GM19023 (cell line): ENCODE measurements at regions not wholly inside any gene's neighbourhood (a gene's known extent, or its start where the extent isn't known, plus 50 kb on each side); places are given as distances from the start of the nearest gene placed in this dataset.

Experiments used
- ATAC-seq: cut with Tn5 transposase; IDR thresholded peaks from one replicate; pipeline ENCODE4 v1.9.1; 2021; ENCODE audit warnings: mild to moderate bottlenecking, moderate library complexity; ENCODE audit not compliant: unreplicated experiment

DNA sequence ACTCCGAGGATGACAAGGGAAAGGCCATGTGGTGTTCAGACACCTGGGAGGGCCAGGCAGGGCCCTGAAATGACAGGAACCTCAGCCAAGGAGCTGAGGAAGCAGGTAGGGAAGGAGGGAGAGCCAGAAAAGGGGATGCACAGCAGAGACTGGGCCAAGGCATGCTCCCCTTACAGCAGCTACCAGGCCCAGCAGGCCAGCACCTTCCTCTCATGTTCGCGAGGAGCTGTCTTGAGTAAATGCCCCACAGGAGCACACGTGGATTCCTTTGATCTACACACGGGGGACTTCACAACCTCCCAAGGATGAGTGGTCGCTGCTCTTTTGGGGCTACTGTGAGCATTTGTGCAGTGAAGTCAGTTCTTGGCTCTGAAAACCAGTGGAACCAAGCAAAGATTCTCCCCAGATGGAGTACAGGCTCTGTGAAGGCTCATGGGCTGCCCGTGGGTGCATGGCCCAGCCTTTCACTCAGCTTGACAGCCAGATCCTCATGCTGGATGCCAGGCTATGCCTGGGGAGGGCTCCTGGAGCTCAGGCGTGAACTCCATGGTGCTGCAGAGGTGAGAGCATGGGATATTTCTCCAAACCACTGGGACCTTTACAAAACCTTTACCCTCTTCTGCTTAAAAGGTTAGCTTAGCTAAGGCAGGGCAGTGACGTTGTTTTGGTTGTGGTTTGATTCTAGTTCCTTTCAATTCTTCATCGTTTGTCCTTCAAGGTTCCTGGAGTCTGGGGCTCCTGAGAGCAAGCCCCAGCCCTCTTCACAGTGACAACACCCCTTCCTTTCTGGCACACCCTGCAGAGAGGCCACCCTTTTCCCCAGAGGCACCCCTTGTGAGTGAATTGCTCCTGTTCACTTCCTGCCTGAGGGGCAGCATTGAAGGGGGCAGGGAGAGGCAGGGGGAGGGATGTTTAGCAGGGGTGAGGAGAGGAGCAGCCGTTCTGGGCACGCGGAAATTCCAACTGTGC, 74.2 kb upstream of the ZPBP start:
- ATAC-seq, result no peak

DNA sequence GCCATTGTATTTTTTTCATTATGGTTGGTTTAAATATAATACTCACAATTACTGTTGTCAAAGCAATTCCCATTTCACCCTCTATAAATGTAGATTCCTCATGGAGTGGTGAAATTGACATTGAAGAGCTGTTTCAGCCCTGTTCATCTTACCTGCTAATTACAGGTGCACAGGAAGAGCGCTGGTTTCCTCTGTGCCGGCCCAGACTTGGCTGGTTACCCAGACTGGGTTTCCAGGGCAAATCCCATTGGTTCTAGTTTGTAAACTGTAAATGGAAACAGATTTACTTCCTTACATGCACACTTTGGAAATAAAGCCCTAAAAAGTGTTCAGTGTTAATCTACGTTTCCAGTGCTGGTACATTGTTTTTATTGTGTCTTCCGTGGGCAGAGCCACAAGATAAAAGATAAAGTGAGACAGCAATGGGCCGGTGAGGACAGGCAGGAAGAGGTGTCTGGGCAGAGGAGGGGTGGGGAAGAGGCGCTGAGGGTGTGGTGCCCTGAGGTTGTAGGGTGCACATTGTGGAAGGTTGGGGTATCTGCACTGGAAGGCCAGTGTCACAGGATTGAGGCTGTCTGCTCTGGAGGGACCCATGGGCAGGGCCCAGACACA, 71.6 kb upstream of the ZPBP start:
- ATAC-seq, result no peak

DNA sequence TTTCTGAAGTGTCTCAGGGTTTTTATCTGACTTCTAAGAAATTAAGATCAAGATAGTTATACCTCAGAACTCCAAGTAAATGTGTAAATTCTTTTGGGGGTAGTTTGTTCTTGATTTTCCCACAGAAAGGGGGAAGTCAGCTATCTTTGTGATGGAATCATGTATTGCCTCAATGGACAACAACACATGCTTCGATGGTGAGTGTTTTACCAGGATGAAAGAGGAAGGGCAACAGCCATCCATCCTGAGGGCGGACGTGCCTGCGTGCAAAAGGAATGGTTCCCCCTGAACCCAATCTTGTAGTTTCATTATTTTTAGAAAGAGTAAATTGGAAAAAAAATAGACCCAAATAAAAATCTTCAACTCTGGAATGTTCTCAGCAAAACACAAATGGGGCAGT, 67.2 kb upstream of the ZPBP start:
- ATAC-seq, result no peak

DNA sequence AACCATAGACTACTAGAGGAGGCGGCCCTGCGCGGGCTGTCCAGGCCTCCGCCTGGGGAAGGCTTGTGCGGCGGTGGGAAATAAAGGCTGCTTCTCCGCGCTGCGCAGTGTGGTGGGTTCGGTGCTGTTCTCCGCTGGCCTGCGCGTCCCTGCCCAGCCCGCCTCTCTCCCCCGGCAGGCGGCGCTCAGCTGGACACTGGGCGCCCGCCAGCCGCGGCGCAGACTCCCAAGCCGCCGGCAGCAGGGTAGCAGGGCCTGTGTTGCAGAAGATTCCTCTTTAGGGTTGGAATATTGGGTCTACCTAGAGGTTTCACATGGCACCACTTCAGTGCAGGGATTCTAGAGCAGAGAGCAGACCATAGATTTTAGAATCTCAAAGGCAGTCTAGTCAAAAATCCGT, 66.1 kb upstream of the ZPBP start:
- no peak for ATAC-seq

DNA sequence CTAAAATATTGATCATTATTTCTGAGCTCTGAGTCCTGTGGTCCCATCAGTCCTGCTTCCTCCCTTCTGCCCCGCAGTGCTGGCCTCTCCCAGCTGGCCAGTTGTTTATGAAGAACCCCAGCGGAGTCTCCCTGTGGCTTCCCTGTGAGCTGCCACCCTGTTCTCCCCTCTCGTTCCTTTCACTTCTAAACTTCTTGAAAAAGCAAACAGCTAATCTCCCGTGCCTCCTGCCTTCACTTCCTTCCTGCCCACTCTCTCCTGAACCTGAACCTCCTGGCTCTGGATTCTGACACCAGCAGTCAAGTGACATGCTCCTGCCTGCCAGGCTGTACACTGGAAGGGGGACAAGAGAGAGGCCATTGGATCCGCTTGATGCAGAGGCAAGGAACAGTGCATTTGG, 63.7 kb upstream of the ZPBP start:
- no peak for ATAC-seq

DNA sequence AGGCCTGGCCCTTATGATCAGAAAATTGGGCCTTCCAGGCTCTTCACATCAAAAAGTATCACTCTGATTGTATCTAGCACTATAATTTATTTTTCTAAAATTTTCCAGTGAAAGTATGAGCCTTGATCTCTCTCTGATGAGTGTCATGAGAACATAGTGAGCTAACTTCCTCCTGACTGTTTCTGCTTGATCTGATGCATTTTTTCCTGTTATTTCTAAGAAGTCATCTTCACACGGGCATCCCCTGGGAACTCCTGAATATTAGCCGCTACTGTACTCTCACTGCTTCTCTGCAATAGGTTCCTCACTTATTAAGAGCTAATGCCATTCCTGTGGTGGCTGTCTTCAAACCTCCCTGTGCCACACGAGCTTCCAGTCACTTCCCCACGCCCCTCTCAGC, 63.1 kb upstream of the ZPBP start:
- no peak for ATAC-seq

DNA sequence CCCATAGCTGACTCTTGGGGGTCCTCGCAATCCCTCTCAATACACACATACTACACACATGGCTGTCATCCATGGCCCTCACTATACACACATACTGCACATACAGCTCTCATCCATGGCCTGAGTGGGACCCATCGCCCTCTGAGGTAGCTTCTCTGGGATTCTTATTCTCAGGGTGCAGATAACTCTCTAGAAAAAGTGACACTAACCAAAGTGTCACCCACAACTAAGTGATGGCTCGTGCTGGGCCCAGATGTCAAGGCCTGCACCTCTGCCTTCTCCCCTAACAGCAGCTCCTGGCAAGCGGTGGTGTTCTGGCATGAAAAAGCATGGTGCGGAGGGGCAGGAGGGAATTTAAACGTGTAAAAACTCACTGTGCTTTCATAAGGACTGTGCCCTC, 62.7 kb upstream of the ZPBP start:
- no peak for ATAC-seq

DNA sequence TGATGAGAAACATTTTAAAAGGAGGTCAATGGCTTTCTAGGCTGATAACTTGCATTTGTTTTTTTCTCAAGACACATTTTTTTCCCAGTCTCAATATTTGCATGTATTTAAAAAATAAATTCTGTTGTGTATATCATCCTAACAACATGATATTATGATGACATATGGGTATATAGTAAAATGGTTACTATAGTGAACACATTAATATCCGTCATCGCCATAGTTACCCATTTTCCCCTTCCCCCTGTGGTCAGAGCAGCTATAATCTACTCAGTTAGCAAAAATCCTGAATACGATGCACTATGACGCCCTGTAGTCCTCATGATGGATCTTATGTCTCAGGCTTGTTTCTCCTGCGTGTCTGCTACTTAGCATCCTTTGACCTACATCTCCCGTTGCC, 60.9 kb upstream of the ZPBP start:
- ATAC-seq, result no peak

DNA sequence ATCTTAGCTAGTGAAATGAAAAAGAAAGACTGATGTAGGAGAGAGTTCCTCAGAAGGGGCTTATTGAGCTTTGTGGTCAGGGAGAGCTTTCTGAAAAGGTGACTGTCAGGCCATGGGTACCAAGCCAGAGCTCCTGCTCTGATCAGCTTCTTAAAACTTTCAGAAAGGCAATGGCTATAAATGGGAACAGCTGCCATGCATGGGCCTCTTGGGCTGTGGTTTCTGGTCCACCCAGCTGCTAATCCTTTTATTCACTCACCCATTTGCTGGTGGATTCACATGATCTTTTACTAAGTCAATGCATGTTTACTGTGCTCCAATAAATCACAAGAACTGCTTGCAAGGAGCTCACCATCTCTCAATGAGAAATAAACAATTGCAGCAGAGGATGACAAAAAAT, 60.1 kb upstream of the ZPBP start:
- ATAC-seq, result no peak

DNA sequence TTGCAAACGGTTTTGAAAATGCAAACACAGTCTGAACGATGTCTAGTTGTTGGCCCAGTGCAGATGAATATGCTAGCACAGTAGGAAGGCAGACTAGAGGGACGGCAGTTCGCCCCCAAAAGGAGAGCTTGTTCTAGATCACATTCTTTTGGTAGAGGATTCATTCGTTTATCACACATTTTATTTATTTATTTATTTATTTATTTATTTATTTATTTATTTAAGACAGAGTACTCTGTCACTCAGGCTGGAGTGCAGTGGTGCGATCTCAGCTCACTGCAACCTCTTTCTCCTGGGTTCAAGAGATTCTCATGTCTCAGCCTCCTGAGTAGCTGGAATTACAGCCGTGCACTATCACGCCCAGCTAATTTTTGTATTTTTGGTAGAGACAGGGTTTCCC, 59.4 kb upstream of the ZPBP start:
- ATAC-seq, result no peak

DNA sequence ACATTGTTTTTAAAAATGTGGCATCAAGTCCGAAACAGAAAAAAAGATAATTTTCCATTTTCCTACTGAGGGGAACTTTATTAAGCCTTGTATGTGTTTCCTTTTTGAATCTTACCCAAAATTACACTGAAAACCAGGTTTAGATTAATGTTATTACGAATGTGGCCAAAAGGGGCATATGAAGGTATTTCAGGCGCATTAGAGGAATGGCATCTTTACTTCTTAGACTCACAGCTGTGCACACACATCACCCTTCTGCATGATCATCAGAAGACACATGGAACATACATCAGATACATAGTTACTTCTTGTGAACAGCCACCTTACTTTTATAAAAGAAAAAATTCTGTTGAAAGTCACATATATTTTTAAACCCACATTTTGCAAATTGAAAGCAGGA, 58.6 kb upstream of the ZPBP start:
- ATAC-seq, result no peak

DNA sequence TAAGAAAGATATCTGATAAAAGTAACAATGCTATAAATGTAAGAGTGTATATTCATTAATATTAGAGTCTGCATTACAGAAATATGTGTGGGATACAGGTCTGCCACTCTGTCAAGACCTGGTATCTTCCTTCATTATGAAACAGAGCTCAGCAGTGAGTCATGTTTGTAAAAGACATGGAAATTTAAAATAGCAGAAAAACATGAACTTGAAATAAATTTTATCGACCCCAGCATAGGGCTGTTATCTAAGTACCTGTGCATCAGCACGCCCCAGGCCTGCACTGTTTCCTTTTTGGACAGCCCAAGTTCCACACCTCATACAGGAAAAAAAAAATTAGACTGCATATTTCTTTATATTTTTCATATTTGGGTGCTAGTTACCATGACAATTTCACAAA, 58.0 kb upstream of the ZPBP start:
- ATAC-seq, result no peak

DNA sequence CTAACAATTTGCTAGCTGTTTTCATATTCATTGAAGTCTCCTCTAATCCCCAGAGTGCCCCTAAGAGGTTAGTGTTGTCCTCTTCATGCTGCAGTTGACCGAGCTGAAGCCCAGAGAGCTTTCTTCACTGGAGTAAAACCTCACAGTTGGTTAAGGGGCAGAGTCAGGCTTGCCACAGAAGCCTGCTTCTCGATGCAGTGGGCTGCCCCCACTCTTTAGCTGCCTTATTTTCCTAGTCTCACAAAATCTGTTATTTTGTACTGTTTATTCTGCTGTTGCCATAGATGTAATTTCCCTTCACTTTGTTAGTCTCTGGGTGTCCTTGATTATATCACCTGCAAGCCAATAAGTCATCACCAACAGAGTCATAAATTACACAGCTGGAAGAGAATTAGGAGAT, 56.3 kb upstream of the ZPBP start:
- no peak for ATAC-seq

DNA sequence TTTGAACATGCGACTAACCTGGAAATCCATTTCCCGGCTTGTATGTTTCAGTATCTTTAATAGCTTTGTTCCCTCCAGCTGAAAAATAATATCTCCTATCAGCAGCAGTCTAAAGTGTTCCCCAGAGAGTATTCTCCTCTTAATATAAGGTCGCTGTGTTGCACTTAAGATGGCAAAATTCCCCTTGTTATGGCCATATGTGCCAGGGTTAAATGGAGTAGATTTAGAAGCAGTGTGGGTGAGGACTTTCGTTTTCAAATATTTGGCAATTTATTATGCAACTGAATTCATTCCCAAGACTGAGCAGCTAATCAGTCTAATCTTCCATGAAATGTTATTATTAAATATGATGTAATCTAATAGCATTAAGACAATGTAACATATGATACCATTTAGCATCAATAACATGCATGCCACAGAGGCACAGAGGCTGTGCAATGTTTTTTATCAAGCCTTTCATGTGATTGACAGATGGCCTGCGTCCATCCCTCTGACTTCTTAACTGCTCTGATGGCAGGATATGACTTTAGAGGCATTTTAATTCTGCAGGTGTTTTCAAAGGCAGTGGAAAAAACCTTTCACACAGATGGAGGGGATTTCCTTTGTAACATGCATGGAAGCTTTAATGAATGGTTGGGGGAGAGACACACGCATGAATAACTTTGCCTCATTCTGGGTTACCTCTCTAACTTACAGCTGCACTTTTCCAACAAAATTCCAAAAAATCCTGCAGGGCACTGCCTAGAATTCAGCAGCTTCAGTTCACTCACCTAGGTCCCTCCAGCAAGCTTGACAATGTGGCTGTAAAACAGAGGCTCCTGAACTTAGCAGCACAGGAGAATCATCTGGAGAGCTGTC, 55.1 kb upstream of the ZPBP start:
- peak; percentile 66 for ATAC-seq

DNA sequence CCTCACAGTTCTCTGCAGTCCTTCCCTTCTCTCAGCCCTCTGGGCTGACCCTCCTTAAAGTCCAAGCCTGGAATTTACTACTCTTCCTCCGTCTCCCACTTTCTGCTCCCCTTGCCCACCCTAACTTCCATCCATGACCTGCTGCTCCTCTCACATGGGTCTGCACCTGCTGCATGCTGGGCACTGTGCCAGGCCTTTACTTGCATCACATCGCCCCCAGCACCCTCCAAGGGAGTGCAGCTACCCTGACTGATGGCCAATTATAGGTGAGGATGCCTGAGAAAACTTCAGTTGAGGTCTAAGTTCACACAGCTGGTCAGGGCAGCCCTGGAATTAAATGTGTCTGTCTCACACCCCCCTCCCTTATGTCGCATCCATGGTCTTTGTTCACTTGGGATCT, 53.6 kb upstream of the ZPBP start:
- no peak for ATAC-seq

DNA sequence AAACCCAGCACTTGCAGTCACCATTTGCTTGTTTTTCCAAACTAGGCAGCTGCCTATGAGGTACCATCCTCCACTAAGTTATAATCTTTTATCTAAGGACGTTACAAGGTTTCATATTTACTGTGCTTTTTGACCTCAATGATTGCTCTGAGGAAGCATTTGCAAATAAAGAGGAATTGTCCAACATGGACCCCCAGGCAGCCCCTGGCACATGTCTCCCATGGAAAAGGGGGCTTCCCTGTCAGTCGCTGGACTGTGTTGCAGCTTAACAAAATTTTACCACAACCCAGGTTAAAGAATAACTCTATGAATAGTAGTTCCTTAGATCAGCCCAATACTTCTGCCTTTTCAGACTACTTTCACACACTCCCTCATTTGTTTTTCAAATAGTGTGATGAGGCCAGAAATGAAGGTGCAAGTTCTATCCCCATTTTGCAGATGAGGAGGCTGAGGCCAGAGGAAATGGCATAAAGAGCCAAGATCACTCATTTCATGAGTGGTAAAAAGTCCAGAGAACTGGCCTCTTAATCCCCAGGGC, 52.8 kb upstream of the ZPBP start:
- ATAC-seq, result peak; percentile 39

DNA sequence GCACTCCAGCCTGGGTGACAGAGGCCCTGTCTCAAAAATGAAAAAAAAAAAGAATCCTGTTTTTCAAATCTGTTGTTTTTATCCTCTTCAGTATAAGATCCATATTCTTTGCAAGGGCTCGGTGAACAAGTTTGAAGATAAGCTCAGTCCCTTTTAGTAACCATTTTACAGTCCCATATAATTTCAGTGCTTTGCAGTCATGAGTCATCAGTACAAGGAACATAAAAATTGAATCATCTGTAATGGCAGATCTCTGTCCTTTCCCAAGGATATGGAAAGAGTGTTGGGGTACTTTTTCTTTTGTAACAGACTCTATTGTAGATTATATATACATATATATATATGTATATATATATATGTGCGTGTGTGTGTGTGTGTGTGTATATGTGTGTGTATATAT, 52.2 kb upstream of the ZPBP start:
- ATAC-seq, result no peak
